ENCODE measurements at regions not wholly inside any gene's neighbourhood (a gene's known extent, or its start where the extent isn't known, plus 50 kb on each side); places are given as distances from the start of the nearest gene placed in this dataset.
A peak's percentile ranks its signal among the peaks of the same experiment; 100 is the strongest.
"Not testable (repeated sequence)": the region's sequence is repeated elsewhere in the genome, so short reads cannot be mapped to it uniquely, and the experiment has no call there.

DNA sequence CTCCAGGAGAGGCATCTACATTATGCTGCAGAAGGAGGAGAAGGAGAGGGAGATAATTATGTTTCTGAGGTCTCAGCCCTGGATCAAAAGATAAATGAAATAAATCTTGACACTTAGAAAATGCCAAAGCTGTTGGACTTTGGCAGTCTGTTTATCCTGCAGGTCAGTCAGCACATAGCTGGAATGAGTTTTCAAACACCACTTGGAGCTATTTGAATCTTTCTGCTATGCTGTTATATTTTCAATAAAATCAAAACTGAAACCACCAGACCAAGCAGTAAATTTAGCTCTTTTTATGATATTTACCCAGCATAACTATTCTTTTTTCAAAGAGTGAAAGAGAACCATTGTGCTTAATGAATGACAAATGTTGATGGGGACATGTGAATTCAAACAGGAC is 505.1 kb upstream of the ITGA1 start:
- Histone ChIP-seq H3F3A (ENCODE audit: insufficient read depth, low read length) (no peaks in the 10 kb centered on the region), H3K9me3 (replicated peaks; ENCODE audit: insufficient read depth, low read length) (no peaks in the 10 kb centered on the region), H4K20me1 (ENCODE audit: insufficient read depth, low read length) (no peaks in the 10 kb centered on the region), H3K4me3 (ENCODE audit: low read length) (no peak overlapping the region), H2AFZ (ENCODE audit: low read length) (no peak overlapping the region), H3K4me2 (ENCODE audit: low read depth, low read length) (peak overlapping the region; percentile 45), H3K27ac (ENCODE audit: low read length) (peak overlapping the region; percentile 0; the same call in 1 of the 2 replicates), H3K4me1 (ENCODE audit: low read length) (peaks cover 12% of the 10 kb centered on the region), H3K36me3 (replicated peaks; ENCODE audit: insufficient read depth, low read length) (no peaks in the 10 kb centered on the region), H3K9ac (ENCODE audit: low read length) (no peak overlapping the region), H3K79me2 (ENCODE audit: low read length) (no peaks in the 10 kb centered on the region), H3K9me2 (replicated peaks; ENCODE audit: insufficient read depth, low read length) (no peaks in the 10 kb centered on the region), H3K27me3 (replicated peaks; ENCODE audit: insufficient read depth, low read length) (no peaks in the 10 kb centered on the region)
- TF ChIP-seq EZH2 (optimal IDR thresholded peaks at IDR 0.05; ENCODE audit: low read depth, low read length), result no peak
- TF ChIP-seq CTCF (IDR thresholded peaks at IDR 0.05; ENCODE audit: low read length), result no peak
- TF ChIP-seq EZH2phosphoT487 (IDR thresholded peaks at IDR 0.05; ENCODE audit: low read length), result no peak
- DNase-seq, result peak; percentile 43

DNA sequence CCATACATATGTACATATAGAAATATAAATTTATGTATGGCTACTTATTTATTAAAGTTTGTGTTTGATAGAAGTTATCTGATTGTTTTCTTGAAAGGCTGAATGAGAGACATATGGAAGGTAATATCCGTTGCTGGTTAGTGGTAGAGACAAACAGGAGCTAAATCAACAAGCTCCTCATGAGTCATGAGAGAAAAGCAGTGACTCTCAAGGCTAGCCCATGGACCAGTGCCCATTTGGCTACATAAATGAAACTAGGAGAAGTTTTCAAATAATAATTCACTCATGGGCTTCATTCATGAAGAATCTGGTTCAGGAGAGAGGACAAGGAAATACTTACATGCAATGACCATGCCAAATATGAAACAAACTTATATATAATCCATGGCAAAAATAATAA is 504.5 kb upstream of the ITGA1 start:
- no peak for TF ChIP-seq EZH2 (optimal IDR thresholded peaks at IDR 0.05; ENCODE audit: low read depth, low read length)
- no peak for TF ChIP-seq EZH2phosphoT487 (IDR thresholded peaks at IDR 0.05; ENCODE audit: low read length)
- TF ChIP-seq CTCF (IDR thresholded peaks at IDR 0.05; ENCODE audit: low read length), result no peak
- Histone ChIP-seq H3K9me2 (replicated peaks; ENCODE audit: insufficient read depth, low read length) (no peaks in the 10 kb centered on the region), H3K36me3 (replicated peaks; ENCODE audit: insufficient read depth, low read length) (no peaks in the 10 kb centered on the region), H3K9me3 (replicated peaks; ENCODE audit: insufficient read depth, low read length) (no peaks in the 10 kb centered on the region), H3K4me3 (ENCODE audit: low read length) (no peak overlapping the region), H3K27ac (ENCODE audit: low read length) (no peak overlapping the region), H3K9ac (ENCODE audit: low read length) (no peak overlapping the region), H3K27me3 (replicated peaks; ENCODE audit: insufficient read depth, low read length) (no peaks in the 10 kb centered on the region), H2AFZ (ENCODE audit: low read length) (no peak overlapping the region), H3F3A (ENCODE audit: insufficient read depth, low read length) (no peaks in the 10 kb centered on the region), H3K79me2 (ENCODE audit: low read length) (no peaks in the 10 kb centered on the region), H3K4me1 (ENCODE audit: low read length) (peaks cover 12% of the 10 kb centered on the region), H3K4me2 (ENCODE audit: low read depth, low read length) (no peak overlapping the region), H4K20me1 (ENCODE audit: insufficient read depth, low read length) (no peaks in the 10 kb centered on the region)
- DNase-seq, result no peak

- Histone ChIP-seq H3K27ac (ENCODE audit: low read length) (no peak overlapping the region), H3K9me3 (replicated peaks; ENCODE audit: insufficient read depth, low read length) (no peaks in the 10 kb centered on the region; the same call in 1 of the 2 replicates), H4K20me1 (ENCODE audit: insufficient read depth, low read length) (no peaks in the 10 kb centered on the region), H3K9ac (ENCODE audit: low read length) (no peak overlapping the region), H3K4me3 (ENCODE audit: low read length) (no peak overlapping the region), H3K4me1 (ENCODE audit: low read length) (no peaks in the 10 kb centered on the region), H2AFZ (ENCODE audit: low read length) (no peak overlapping the region), H3K36me3 (replicated peaks; ENCODE audit: insufficient read depth, low read length) (no peaks in the 10 kb centered on the region), H3K79me2 (ENCODE audit: low read length) (no peaks in the 10 kb centered on the region), H3K9me2 (replicated peaks; ENCODE audit: insufficient read depth, low read length) (no peaks in the 10 kb centered on the region), H3K27me3 (replicated peaks; ENCODE audit: insufficient read depth, low read length) (no peaks in the 10 kb centered on the region), H3K4me2 (ENCODE audit: low read depth, low read length) (no peak overlapping the region), H3F3A (ENCODE audit: insufficient read depth, low read length) (no peaks in the 10 kb centered on the region)
- DNase-seq, result no peak
- TF ChIP-seq EZH2 (optimal IDR thresholded peaks at IDR 0.05; ENCODE audit: low read depth, low read length), result no peak
- no peak for TF ChIP-seq CTCF (IDR thresholded peaks at IDR 0.05; ENCODE audit: low read length)
- no peak for TF ChIP-seq EZH2phosphoT487 (IDR thresholded peaks at IDR 0.05; ENCODE audit: low read length)
These were observed 486.9 kb upstream of the ITGA1 start for GRCh38 chr5:52300703-52301372.

DNA sequence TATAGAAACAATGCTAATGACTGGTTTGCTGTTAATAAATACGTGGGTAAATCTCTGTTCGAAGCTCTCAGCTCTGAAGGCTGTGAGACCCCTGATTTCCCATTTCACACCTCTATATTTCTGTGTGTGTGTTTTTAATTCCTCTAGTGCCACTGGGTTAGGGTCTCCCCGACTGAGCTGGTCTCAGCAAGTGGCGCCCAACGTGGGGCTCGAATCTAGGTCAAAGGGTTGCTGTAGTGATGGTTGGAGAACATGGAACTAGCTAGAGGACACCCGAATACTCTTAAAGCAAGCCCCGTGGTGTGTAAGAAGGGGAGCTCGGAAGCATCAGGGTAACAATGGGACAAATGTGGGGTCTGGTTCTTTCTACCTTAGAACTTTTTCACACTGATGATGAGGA is 482.9 kb upstream of the ITGA1 start:
- H3K27ac ChIP-seq (ENCODE audit: low read length); H4K20me1 ChIP-seq (ENCODE audit: insufficient read depth, low read length); H3K27me3 ChIP-seq (replicated peaks; ENCODE audit: insufficient read depth, low read length); H3F3A ChIP-seq (ENCODE audit: insufficient read depth, low read length); H3K4me1 ChIP-seq (ENCODE audit: low read length); H3K4me3 ChIP-seq (ENCODE audit: low read length); H3K79me2 ChIP-seq (ENCODE audit: low read length); H3K9ac ChIP-seq (ENCODE audit: low read length); H3K9me3 ChIP-seq (replicated peaks; ENCODE audit: insufficient read depth, low read length); H2AFZ ChIP-seq (ENCODE audit: low read length); H3K9me2 ChIP-seq (replicated peaks; ENCODE audit: insufficient read depth, low read length); H3K36me3 ChIP-seq (replicated peaks; ENCODE audit: insufficient read depth, low read length); H3K4me2 ChIP-seq (ENCODE audit: low read depth, low read length); DNase-seq: not testable (repeated sequence)
